ENCODE measurements at regions not wholly inside any gene's neighbourhood (a gene's known extent, or its start where the extent isn't known, plus 50 kb on each side); places are given as distances from the start of the nearest gene placed in this dataset.

DNA sequence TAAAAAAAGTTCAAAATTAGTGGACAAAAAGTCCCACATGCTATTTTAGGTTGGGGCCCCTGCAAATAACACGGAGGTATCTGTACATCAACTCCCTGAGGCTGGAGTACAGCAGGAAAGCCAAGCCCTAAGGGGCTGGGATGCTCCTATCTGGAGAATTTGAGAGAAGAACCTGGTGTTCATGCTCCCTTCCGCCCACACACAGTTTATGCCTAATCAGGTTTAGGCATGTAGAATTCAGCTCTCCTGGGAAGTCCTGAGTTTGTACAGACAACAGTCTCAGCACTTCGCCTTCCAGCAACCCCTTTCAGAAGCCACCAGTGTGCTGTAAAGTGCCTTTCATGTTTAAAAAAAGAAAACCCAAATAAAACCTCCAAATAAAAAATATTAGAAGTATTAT, 237.3 kb upstream of the GRIP1 start:
- no peak for DNase-seq

DNA sequence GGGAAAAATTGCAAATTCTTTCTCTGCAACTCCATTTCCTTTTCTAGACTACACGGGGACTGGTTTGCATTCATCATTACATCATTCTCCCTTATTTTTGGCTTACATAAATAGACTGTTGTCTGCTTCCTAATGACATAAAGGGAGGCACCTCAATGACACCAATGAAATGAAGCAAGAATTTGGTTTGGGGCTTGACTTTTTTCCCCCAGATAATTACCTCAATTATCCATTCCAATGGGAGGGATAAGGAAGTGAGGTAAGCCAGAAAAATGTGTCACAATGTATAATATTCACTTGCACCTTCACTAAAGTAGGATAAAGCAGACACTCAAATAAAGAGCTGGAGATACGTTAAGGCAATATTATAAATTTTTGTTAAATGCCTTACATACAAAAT, 240.6 kb upstream of the GRIP1 start:
- no peak for DNase-seq

DNA sequence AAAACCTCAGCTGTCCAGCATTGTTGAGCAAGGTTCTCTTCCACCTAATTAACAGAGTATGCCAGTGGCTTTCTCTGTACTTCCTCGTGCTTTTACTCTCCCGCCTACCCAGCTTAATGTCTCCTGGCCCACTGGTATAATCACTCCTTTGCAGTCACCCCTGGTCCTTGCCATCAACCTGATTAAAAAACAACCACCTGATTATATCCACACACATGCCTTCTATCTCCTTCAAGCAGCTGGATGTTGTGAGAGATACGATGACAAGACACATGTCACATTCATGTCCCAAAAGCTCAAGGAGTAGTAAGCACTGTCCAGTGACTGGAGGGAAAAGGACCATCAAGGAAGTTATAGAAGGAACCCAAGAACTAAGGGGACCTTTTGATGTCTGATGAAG, 241.3 kb upstream of the GRIP1 start:
- no peak for DNase-seq

DNA sequence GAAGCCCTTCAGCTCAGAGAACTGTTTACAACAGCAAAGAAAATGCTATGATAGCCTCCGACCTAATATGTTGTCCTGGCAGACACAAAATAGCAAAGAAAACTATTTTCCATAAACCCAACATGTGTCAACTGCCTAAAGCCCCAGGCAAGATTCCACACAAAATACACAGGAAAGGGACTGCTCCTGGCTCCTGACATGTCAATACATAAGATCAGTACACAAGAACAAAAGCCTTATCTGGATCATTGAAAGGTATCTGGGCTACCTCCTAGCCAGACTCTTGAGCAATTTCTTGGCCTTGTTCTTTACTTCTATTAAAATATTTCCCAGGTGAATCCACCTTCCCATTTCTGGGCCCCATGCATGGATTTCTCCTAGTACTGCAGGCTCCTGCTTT, 242.3 kb upstream of the GRIP1 start:
- no peak for DNase-seq

DNA sequence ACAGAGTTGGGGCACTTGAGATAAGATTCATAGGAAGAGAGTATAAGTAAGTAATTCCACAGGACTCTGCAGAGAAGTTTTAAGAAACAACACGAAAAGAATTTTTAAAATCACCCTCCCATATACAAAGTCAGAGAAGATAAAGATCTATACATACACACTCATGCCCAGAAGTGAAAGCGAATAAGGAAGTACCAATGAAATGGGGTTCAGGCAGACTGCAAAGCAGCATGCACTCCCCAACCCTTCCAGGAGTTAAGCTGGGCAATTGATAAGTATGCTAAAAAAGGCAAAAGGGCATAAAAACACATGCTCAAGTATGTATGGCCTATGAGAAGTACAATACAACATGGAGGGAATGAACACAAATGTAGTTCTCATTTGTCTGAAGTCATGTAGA, 246.2 kb upstream of the GRIP1 start:
- DNase-seq: no peak

DNA sequence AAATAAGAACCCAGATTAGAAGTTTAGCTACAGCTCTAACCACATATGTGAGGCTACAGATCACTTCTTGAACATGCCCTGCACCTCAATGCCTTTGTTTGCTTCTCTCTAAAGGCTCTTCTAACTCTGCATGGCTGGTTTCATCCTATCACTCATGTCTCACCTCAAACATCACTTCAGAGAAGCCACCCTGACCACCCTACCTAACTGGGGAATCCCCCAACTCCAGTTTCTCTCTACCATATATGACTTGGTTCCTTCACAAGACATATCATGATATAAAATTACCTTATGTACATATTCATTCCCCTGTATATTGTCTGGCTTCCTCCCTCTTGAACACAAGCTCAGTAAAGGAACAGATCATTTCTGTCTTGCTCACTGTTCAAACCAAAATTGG, 250.2 kb upstream of the GRIP1 start:
- no peak for DNase-seq

DNA sequence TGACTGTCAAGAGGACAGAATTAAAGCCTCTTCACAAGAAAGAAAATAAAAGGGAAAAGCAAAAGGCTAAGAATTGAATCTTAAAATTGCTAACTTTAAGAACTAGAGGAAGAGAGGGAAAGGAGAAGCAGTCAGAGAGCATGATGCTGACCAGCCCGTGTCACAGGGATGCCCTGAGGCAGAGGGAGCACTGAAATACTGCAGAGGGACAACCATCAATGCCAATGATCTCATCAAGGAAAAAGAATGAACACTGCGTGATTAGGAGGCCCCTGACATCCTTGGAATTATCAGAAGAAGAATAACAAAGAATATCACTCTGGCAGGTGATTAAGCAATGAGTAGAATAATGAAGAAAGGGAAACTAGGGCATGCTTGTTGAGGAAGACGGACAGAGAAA, 252.2 kb upstream of the GRIP1 start:
- no peak for DNase-seq

DNA sequence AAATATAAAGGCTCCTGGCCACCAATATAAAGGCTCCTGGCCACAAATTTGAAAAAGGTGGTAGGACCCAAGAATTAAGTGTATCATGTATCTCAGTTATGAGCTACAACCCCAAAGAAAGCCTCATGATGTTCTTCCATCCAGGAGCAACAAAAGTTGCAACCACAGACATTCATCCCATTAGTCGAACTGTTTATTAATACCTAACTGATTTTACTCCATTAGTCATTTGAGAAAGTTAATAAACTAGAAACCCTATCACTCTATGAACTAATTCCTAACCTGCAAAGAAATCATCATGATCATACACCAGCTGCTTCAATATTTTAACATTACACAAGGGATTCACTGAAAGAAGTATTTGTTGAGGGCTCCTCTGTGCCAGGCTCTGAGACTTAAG, 253.2 kb upstream of the GRIP1 start:
- no peak for DNase-seq

DNA sequence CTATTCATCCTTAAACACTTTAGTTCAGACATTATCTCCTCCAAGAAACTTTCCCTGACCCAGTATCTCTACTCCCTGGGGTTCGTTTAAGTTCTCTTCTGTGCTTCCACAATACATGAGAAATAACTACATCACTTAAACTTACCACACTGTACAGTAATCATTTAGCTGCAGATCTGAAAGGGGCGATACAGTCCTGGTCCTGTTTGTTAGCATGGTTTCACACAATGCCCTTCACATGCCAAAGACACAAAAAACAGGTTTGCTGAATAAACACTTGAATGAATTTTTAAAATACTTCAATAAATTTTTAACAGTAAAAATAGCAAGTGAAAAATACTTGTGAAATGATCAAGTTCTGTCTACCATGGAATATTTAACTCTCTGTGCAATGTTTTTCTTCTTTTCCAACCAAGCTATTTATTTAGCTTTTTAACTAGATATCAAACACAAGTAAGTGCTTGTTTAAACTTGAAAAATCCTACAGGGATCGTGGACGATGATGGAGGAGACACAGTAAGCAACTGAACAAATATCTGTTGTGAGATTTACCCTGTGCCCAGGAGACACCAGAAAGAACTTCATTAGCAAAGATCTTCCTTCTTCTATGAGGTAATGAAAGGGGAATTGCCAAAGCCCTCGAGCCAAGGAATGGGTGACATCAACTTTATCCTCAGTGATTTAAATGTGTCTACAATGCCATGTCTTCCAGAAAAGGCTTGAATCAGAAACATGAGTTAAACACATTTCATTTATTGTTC, 255.6 kb upstream of the GRIP1 start:
- DNase-seq: no peak

DNA sequence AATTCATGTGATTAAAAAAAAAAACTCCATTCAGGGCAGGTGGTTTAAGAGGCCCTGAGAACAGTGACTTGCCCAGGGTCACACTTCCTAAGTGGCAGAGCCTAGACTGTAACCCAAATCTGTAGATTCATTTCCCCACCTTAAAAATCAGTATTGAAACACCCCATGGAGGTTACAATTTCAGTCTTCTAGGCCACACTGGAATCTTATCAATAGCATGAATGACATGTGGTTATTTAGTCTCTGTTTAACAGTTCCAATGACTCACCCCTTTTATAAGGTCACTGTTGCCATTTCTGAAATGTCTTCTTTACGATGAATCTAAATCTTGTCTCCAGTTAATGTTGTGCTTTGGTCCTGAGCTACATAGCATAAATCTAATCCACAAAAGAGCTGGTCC, 262.3 kb upstream of the GRIP1 start:
- DNase-seq: no peak

DNA sequence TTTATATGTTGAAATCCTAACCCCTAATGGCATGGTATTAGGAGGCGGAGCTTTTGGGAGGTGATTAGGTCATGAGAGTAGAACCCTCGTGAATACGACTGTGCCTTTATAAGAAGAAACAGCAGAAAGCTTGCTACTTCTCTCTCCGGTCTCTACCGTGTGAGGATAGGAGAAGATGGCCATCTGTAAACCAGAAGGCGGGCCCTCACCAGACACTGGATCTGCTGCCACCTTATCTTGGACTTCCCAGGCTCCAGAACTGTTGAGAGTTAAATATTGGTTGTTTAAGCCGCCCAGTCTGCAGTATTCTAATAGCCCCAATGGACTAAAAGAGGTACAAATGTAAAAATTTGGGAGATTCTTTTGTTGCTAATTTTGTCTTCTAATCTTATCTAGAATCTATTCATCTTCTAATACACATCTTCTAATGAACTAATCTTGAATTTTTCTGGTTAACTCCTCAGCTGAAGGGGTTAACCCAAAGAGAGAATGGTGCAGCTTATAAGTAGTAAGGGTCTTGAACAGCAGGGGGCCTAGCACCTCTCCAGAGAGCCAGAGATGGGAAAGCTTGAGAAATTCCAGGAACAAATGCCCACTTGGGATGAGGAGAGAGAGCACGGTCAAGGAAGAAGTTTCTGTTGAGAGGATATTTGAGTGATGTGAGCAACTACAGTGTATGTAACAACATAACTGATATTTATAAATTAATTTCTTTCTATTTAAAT, 264.0 kb upstream of the GRIP1 start:
- no peak for DNase-seq

DNA sequence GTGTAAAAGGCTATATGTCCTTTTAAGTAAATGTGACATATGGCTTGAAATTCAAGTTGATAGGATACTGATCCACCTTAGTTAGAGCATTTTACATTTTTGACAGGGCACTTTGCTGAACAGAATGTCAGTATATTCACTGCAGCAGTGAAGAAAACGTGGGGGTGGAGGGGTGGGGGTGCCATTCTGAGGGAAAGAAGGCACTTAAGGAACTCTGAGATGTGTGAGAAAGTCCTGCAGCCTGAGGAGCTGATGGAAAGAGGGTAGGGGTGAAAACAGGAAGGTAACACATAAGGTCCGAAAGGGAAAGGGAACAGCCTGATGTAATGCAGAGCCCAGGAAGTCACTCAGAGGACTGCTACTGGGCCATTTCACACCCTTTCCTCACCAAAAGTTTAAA, 265.5 kb upstream of the GRIP1 start:
- DNase-seq: no peak

DNA sequence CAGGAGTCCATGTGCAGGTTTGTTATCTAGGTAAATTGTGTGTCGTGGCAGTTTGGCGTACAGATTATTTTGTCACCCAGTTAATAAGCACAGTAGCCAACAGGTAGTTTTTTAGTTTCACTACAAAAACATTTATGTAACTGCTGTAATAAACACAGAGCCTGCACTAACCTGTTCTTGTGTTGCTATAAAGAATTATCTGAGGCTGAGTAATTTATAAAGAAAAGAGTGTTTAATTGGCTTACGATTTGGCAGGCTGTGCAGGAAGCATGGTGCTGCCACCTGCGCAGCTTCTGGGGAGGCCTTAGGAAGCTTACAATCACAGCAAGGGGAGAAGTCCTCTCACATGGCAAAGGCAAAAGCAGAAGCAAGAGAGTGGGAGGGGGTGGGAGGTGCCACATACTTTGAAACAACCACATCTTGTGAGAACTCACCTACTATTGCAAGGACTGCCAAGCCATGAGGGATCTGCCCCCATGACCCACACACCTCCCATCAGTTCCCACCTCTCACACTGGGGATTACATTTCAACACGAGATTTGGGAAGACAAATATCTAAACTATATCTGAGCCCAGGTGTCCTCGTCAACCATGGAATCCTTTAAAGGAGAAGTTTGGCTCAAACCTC, 266.4 kb upstream of the GRIP1 start:
- no peak for DNase-seq

DNA sequence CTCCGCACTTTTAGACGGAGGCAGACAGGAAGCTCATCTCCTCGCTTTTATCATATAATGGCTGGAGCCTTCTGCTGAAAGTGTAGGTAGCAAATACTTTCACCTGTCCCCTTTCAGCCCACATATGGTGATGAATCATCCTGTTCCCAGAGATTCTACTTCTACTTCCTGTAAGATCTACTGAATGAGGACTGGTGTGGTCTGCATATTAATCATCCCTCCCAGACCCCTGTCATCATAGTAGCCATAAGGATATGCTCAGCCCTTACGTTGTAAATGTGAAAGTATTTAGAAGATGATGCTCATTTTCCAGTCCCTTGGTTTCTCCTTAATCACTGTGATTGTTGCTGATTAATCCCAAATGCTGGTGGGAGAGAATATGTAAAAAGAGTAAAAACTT, 268.2 kb upstream of the GRIP1 start:
- no peak for DNase-seq

DNA sequence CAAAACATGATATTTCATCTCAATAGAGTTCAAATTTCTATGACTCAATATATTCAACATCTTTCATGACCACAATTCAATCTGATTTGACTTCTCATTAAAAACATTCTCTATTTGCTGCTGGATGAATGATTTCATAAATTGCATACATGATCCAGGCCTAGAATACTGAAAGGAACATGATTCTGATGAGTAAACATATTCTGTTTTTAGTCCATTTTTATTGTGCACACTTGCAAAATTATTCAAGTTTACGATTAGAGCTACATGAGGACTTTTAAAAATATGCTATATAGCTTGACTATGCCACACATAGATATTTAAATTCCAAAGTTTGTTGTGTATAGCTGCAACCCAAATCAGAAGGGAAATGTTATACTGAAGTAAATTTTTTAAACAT, 273.8 kb upstream of the GRIP1 start:
- DNase-seq: no peak

DNA sequence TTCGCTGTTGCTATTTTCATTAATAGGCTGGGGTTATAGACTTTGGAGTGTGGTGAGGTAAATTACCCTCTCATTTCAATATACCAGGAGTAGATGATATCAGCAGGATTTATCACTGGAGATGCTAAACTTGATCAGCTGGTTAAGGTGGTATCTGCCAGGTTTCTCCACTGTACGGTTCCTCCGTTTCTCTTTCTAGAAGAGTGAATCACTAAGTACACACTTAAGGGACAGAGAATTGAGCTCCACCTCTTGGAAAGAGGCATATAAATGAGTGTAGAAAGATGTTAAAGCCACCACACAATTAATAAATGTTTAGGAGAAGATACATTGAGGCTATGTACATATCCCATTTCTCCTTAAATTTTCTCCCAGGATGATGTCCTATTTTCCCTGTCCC, 277.4 kb upstream of the GRIP1 start:
- DNase-seq: no peak

DNA sequence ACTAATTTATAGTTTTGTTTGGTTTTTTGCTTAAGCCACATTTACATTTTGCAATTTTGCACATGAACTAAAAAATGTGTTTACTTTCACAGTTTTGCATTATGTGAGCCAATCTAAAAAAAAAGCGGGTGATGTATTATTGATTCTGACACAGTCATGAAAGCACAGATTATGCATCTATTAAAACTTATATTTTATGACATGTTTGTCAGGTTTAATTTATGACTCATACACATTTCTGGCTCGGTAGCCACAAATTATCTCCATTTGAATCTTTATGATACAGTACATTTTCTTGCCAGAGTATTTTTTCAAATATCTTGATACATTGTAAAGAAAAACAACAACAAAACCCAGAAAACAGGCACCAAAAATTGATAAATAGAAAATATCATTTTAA, 280.4 kb upstream of the GRIP1 start:
- no peak for DNase-seq

DNA sequence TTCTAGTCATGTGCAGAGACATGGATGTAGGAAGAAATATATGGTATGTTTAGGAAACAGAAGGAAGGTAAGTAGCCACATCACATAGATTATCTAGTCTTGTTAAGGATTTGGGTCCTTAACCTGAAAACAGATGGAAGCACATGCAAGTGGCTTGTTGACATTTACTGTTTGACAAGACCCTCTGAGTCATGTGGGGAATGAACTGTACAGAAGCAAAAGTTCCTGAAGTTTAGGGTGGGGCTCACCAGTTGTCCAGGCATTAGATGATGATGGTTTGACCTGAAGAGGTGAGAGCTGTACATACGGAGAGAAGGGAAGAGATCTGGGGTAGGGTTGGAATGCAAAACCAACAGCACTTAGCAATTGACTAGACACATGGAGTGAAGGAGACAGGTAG, 281.1 kb upstream of the GRIP1 start:
- no peak for DNase-seq

DNA sequence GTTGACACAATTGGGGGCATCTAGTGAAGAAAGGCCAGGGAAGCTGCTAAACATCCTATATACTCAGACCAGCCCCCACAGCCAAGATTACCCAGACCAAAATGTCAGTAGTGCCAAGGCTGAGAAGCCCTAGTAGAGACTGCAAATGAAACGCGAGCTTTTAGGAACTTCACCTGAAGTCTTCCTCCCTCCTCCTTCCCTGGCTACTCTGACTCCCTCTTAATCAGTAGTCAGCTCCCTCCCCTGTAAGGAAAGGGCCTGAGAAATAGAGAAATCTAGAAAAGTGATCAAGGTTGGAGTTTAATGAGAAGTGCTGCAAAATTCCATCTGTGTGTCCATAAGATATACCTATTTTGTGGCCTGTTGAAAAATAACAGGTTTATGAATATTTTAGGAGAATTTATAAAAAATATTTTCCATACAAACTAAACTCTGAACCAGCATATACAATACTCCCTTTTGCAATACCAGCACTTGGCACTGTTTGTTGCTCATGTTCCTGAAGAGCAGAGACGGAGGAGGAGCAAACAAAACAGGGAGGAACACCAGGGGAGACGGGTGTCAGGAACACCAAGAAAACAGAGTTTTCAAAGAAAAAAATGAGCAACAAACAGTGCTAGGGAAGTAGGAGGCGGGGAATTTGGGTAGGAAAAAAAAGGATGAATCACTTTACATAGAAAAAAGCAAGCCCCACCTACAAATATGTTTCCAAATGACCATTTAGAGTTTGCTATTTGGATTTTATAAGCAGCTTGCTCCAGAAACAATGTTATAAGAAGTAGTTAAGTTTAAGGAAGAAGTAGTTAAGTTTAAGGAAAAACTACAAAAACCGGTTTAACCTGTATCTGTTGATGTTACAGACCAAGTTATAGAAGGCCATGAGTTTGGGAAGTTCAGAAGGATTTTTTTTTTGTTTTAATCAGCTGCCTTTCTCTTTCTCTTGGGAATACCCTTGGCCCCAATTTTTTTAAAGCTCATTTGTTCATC, 282.1 kb upstream of the GRIP1 start:
- no peak for DNase-seq

DNA sequence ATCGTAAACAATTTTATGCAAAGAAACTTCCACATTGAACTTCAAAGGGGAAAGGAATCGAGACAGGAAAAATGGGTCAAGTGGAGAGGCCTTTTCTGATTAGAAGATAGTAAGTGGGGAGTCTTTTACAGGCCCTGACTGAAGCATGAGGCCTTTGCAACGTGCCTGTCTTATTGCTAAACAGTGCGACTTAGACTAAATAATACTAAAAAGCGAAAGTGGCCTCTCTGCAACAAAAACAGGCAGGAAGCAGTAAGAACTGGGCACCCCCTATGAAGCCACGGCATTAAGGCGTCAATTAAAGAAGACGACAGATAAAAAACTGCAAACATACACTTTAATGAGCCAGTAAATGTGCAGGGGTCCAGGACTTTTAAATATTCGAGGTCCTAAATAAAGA, 283.4 kb upstream of the GRIP1 start:
- DNase-seq: no peak

DNA sequence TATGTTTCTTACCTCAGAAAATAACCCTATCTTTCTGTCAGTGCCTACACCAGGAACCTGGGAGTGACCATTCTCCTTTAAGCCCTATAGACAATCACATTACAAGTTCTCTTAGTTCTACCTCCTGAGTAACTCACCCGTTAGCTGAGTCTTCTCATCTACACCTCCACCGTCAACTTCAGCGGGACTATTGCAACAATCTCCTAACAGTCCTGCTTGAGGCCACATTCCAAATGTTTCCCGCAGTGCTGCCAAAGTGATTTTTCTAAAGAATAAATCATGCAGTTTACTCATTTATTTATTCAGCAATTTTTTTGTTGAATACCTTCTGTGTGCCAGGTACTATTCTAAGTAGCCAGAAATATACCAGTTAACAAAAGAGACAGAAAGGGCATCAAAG, 285.0 kb upstream of the GRIP1 start:
- DNase-seq: no peak

DNA sequence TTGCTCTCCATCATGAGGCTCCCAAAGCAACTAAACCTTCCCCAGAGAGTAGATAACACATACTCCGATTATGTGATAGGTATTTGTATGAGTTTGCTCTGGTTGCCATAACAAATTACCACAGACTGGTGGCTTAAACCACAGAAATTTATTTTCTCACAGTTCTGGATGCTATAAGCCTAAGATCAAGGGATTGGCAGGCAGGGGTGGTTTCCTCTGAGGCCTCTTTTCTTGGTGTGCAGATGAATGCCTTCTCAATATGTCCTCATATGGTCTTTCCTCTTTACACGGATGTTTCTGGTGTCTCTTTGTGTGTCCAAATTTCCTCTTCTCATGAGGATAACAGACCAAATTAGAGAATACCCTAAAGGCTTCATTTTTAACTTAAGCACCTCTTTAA, 285.8 kb upstream of the GRIP1 start:
- no peak for DNase-seq

DNA sequence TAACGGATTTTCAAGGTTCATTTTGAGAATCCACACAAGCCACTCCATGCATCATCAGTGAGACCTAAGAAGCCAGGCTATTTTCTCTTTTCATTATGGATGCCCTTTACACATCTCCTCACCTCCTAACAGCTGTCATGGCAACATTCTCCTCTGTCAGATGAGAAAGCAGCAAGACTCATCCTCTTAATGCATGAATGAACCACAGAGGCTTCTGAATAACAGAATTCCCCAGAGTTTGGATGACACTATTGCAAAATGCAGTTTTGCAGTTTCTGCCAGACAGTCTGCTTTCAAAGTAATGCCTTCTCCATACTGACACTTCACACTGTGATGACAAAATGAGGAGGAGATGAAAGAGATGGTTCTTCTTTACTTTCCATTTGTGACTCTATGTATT, 286.7 kb upstream of the GRIP1 start:
- no peak for DNase-seq
